ENCODE measurements at regions not wholly inside any gene's neighbourhood (a gene's known extent, or its start where the extent isn't known, plus 50 kb on each side); places are given as distances from the start of the nearest gene placed in this dataset.
"Not testable (repeated sequence)": the region's sequence is repeated elsewhere in the genome, so short reads cannot be mapped to it uniquely, and the experiment has no call there.

- no peak for DNase-seq
These were observed 187.1 kb upstream of the PROK2 start for GRCh38 chr3:71972031-71972430.

- DNase-seq = no peak
These were observed 183.6 kb upstream of the PROK2 start for GRCh38 chr3:71968544-71968943.

- DNase-seq = no peak
These were observed 181.2 kb upstream of the PROK2 start for GRCh38 chr3:71966185-71966584.

- DNase-seq = no peak
These were observed 179.2 kb upstream of the PROK2 start for GRCh38 chr3:71964170-71964569.

- DNase-seq = no peak
These were observed 177.8 kb upstream of the PROK2 start for GRCh38 chr3:71962561-71963240.

GRCh38 chr3:71961891-71962290 lies 176.9 kb upstream of the PROK2 start:
- DNase-seq = no peak

- DNase-seq = no peak
These were observed 176.4 kb upstream of the PROK2 start for GRCh38 chr3:71961378-71961777.

- DNase-seq = no peak
These were observed 173.6 kb upstream of the PROK2 start for GRCh38 chr3:71958533-71958932.

- DNase-seq = no peak
These were observed 171.8 kb upstream of the PROK2 start for GRCh38 chr3:71956716-71957115.

GRCh38 chr3:71956069-71956340 lies 171.1 kb upstream of the PROK2 start:
- DNase-seq = no peak

- DNase-seq = no peak
These were observed 170.5 kb upstream of the PROK2 start for GRCh38 chr3:71955240-71956068.

GRCh38 chr3:71951842-71952241 lies 166.9 kb upstream of the PROK2 start:
- no peak for DNase-seq

GRCh38 chr3:71951361-71951760 lies 166.4 kb upstream of the PROK2 start:
- DNase-seq = no peak

- DNase-seq = no peak
These were observed 164.5 kb upstream of the PROK2 start for GRCh38 chr3:71949442-71949841.

- no peak for DNase-seq
These were observed 159.6 kb upstream of the PROK2 start for GRCh38 chr3:71944482-71945065.

GRCh38 chr3:71942432-71943187 lies 157.7 kb upstream of the PROK2 start:
- DNase-seq = no peak

- no peak for DNase-seq
These were observed 155.5 kb upstream of the PROK2 start for GRCh38 chr3:71940486-71940885.

- not testable (repeated sequence) for DNase-seq
These were observed 153.1 kb upstream of the PROK2 start for GRCh38 chr3:71938081-71938480.

- no peak for DNase-seq
These were observed 151.7 kb upstream of the PROK2 start for GRCh38 chr3:71936681-71937080.

GRCh38 chr3:71934520-71935270 lies 149.7 kb upstream of the PROK2 start:
- DNase-seq = no peak

- DNase-seq = no peak
These were observed 147.0 kb upstream of the PROK2 start for GRCh38 chr3:71931922-71932321.

Data from T-helper 9 cell (primary cell).